ENCODE measurements at regions not wholly inside any gene's neighbourhood (a gene's known extent, or its start where the extent isn't known, plus 50 kb on each side); places are given as distances from the start of the nearest gene placed in this dataset.
"Not testable (repeated sequence)": the region's sequence is repeated elsewhere in the genome, so short reads cannot be mapped to it uniquely, and the experiment has no call there.

GRCh38 chr13:50608370-50608769 lies 235.1 kb downstream of the DLEU7 start:
- no peak for DNase-seq (ENCODE audit: low spot score)

GRCh38 chr13:50609011-50609410 lies 234.5 kb downstream of the DLEU7 start:
- no peak for DNase-seq (ENCODE audit: low spot score)

- no peak for DNase-seq (ENCODE audit: low spot score)
Measured at GRCh38 chr13:50610238-50610637, 233.3 kb downstream of the DLEU7 start.

GRCh38 chr13:50611117-50611781 lies 232.2 kb downstream of the DLEU7 start:
- DNase-seq (ENCODE audit: low spot score): no peak

- no peak for DNase-seq (ENCODE audit: low spot score)
Measured at GRCh38 chr13:50612717-50613116, 230.8 kb downstream of the DLEU7 start.

- DNase-seq (ENCODE audit: low spot score): no peak
Measured at GRCh38 chr13:50613356-50613831, 230.1 kb downstream of the DLEU7 start.

GRCh38 chr13:50615234-50615633 lies 228.3 kb downstream of the DLEU7 start:
- DNase-seq (ENCODE audit: low spot score): no peak

- peak; percentile 40 for DNase-seq (ENCODE audit: low spot score)
Measured at GRCh38 chr13:50616101-50616500, 227.4 kb downstream of the DLEU7 start.

- peak; percentile 16 for DNase-seq (ENCODE audit: low spot score)
Measured at GRCh38 chr13:50617134-50617721, 226.3 kb downstream of the DLEU7 start.

GRCh38 chr13:50618206-50618605 lies 225.3 kb downstream of the DLEU7 start:
- no peak for DNase-seq (ENCODE audit: low spot score)

GRCh38 chr13:50626101-50626547 lies 217.4 kb downstream of the DLEU7 start:
- DNase-seq (ENCODE audit: low spot score): no peak

- no peak for DNase-seq (ENCODE audit: low spot score)
Measured at GRCh38 chr13:50627111-50627510, 216.4 kb downstream of the DLEU7 start.

GRCh38 chr13:50628512-50628911 lies 215.0 kb downstream of the DLEU7 start:
- not testable (repeated sequence) for DNase-seq (ENCODE audit: low spot score)

GRCh38 chr13:50629497-50629896 lies 214.0 kb downstream of the DLEU7 start:
- DNase-seq (ENCODE audit: low spot score): no peak

GRCh38 chr13:50629966-50630365 lies 213.5 kb downstream of the DLEU7 start:
- DNase-seq (ENCODE audit: low spot score): no peak

GRCh38 chr13:50631041-50631440 lies 212.5 kb downstream of the DLEU7 start:
- peak; percentile 21 for DNase-seq (ENCODE audit: low spot score)

- no peak for DNase-seq (ENCODE audit: low spot score)
Measured at GRCh38 chr13:50634339-50634738, 209.2 kb downstream of the DLEU7 start.

- DNase-seq (ENCODE audit: low spot score): no peak
Measured at GRCh38 chr13:50635504-50635903, 208.0 kb downstream of the DLEU7 start.

GRCh38 chr13:50636007-50636704 lies 207.3 kb downstream of the DLEU7 start:
- DNase-seq (ENCODE audit: low spot score): no peak

- DNase-seq (ENCODE audit: low spot score): no peak
Measured at GRCh38 chr13:50643060-50643459, 200.4 kb downstream of the DLEU7 start.

- DNase-seq (ENCODE audit: low spot score): no peak
Measured at GRCh38 chr13:50644081-50644871, 199.2 kb downstream of the DLEU7 start.

GRCh38 chr13:50645092-50645491 lies 198.4 kb downstream of the DLEU7 start:
- no peak for DNase-seq (ENCODE audit: low spot score)
